GM23248 (cell line): ENCODE measurements at regions not wholly inside any gene's neighbourhood (a gene's known extent, or its start where the extent isn't known, plus 50 kb on each side); places are given as distances from the start of the nearest gene placed in this dataset.

Experiments used
- DNase-seq: peaks from one replicate; pipeline ENCODE4 v3.0.0-alpha.2; 2015
- H2AFZ ChIP-seq: fragments of 200-600 bp; sonication (generic); 2 replicates; pipeline ENCODE4 v1.6.1; 2016; ENCODE audit warnings: antibody characterized with exemption
- H3F3A ChIP-seq: fragments of 200-600 bp; sonication (generic); 2 replicates; pipeline ENCODE4 v1.6.1; 2016; ENCODE audit warnings: mild to moderate bottlenecking, antibody characterized with exemption, mixed run types; ENCODE audit not compliant: insufficient read depth
- H3K27ac ChIP-seq: fragments of 200-600 bp; sonication (generic); 2 replicates; pipeline ENCODE4 v1.5.1; 2016; ENCODE audit warnings: mild to moderate bottlenecking
- H3K27me3 ChIP-seq: fragments of 200-600 bp; sonication (generic); replicated peaks from 2 replicates; pipeline ENCODE4 v1.6.1; 2016; ENCODE audit warnings: mild to moderate bottlenecking; ENCODE audit not compliant: insufficient read depth
- H3K36me3 ChIP-seq: fragments of 200-600 bp; sonication (generic); 2 replicates; pipeline ENCODE4 v1.6.1; 2016; ENCODE audit warnings: low read depth, mild to moderate bottlenecking
- H3K4me1 ChIP-seq: fragments of 200-600 bp; sonication (generic); 2 replicates; pipeline ENCODE4 v1.6.1; 2016; ENCODE audit warnings: mild to moderate bottlenecking; ENCODE audit not compliant: insufficient read depth
- H3K4me2 ChIP-seq: fragments of 200-600 bp; sonication (generic); one replicate; pipeline ENCODE4 v1.6.1; 2016; ENCODE audit warnings: mild to moderate bottlenecking; ENCODE audit not compliant: unreplicated experiment
- H3K4me3 ChIP-seq: fragments of 200-600 bp; sonication (generic); 2 replicates; pipeline ENCODE4 v1.5.1; 2016; ENCODE audit warnings: mild to moderate bottlenecking
- H3K79me2 ChIP-seq: fragments of 200-600 bp; sonication (generic); 2 replicates; pipeline ENCODE4 v1.6.1; 2016; ENCODE audit warnings: mild to moderate bottlenecking; ENCODE audit not compliant: insufficient read depth
- H3K9ac ChIP-seq: fragments of 200-600 bp; sonication (generic); 2 replicates; pipeline ENCODE4 v1.6.1; 2016; ENCODE audit warnings: mild to moderate bottlenecking
- H3K9me2 ChIP-seq: fragments of 200-600 bp; sonication (generic); 2 replicates; pipeline ENCODE4 v1.6.1; 2016; ENCODE audit warnings: mixed run types, mild to moderate bottlenecking, moderate library complexity; ENCODE audit not compliant: insufficient read depth
- H3K9me3 ChIP-seq: fragments of 200-600 bp; sonication (generic); one replicate; pipeline ENCODE4 v1.6.1; 2017; ENCODE audit warnings: low read depth
- H4K20me1 ChIP-seq: fragments of 200-600 bp; sonication (generic); 2 replicates; pipeline ENCODE4 v1.6.0; 2016; ENCODE audit not compliant: insufficient read depth
- EZH2 ChIP-seq: fragments of 200-600 bp; sonication (generic); IDR thresholded peaks from 2 replicates; pipeline ENCODE4 v1.6.1; 2018; ENCODE audit warnings: antibody characterized with exemption, mild to moderate bottlenecking; ENCODE audit not compliant: insufficient read depth, poor library complexity, severe bottlenecking
- EZH2phosphoT487 ChIP-seq: fragments of 200-600 bp; sonication (generic); IDR thresholded peaks from 2 replicates; pipeline ENCODE4 v1.6.1; 2018; ENCODE audit warnings: antibody characterized with exemption, moderate library complexity, mild to moderate bottlenecking, low read depth; ENCODE audit not compliant: insufficient read depth
- WGBS, 2 experiments: methylation state at CpG; one replicate each; pipeline ENCODE4 v1.1.6; 2015 to 2017; ENCODE audit warnings: low lambda C conversion rate in 2 of 2, low coverage in 1 of 2; ENCODE audit errors: missing lambda C conversion rate in 2 of 2; 5-methylcytosine and 5-hydroxymethylcytosine counted together
- in situ Hi-C: fragments of 300-500 bp; cut with MboI; formaldehyde crosslinking; loops from 2 replicates; pipeline ENCODE4 v1.15.0; 2020

- no peaks in the 10 kb centered on the region for H4K20me1 ChIP-seq
- H3K79me2 ChIP-seq: no peaks in the 10 kb centered on the region
- no peak overlapping the region for H3K9ac ChIP-seq
- H3K9me3 ChIP-seq: no peaks in the 10 kb centered on the region
- H3K9me2 ChIP-seq: no peaks in the 10 kb centered on the region
- no peak overlapping the region for H3K4me2 ChIP-seq
- no peak overlapping the region for H3K4me3 ChIP-seq
- no peaks in the 10 kb centered on the region for H3K27me3 ChIP-seq
- H3K36me3 ChIP-seq: no peaks in the 10 kb centered on the region
- 88 to 100% methylated on average over 1 of the region's 1 CpG for WGBS, 2 experiments
- no peaks in the 10 kb centered on the region for H3F3A ChIP-seq
- DNase-seq: no peak
- no peak for TF ChIP-seq EZH2
- no peak for TF ChIP-seq EZH2phosphoT487
- no peak overlapping the region for H3K27ac ChIP-seq
- in situ Hi-C loops: no loop called here
- H3K4me1 ChIP-seq: no peaks in the 10 kb centered on the region
- no peak overlapping the region for H2AFZ ChIP-seq
Observed at GRCh38 chrX:10875995-10876394, 235.1 kb upstream of the HCCS start.

GRCh38 chrX:10882484-10882883 lies 228.6 kb upstream of the HCCS start:
- WGBS, 2 experiments: 90 to 100% methylated on average over 4 of the region's 4 CpGs
- in situ Hi-C loops: no loop called here

GRCh38 chrX:10884246-10884645 lies 226.9 kb upstream of the HCCS start:
- DNase-seq: peak; percentile 78
- Histone ChIP-seq H3K4me1 (peaks cover 13% of the 10 kb centered on the region), H3K27me3 (no peaks in the 10 kb centered on the region), H3K9ac (no peak overlapping the region), H3K9me3 (no peaks in the 10 kb centered on the region), H3K27ac (peak overlapping the region; percentile 37), H2AFZ (no peak overlapping the region), H3F3A (0 out of 2 replicates have a peak, but pooled peaks cover 12% of the 10 kb centered on the region), H3K36me3 (no peaks in the 10 kb centered on the region), H3K79me2 (no peaks in the 10 kb centered on the region), H3K4me3 (peak overlapping the region; percentile 29; the same call in 1 of the 2 replicates), H3K4me2 (peak overlapping the region; percentile 42), H3K9me2 (no peaks in the 10 kb centered on the region), H4K20me1 (no peaks in the 10 kb centered on the region)
- in situ Hi-C loops: no loop called here
- WGBS, 2 experiments: 0 to 3% methylated on average over 2 of the region's 2 CpGs
- no peak for TF ChIP-seq EZH2
- no peak for TF ChIP-seq EZH2phosphoT487

More at GRCh38 chrX:10882484-10882883, 228.6 kb upstream of the HCCS start:
- Histone ChIP-seq H4K20me1 (no peaks in the 10 kb centered on the region), H3F3A (0 out of 2 replicates have a peak, but pooled peaks cover 12% of the 10 kb centered on the region), H3K9ac (no peak overlapping the region), H3K27ac (no peak overlapping the region), H3K4me1 (peaks cover 13% of the 10 kb centered on the region), H3K79me2 (no peaks in the 10 kb centered on the region), H3K4me3 (no peak overlapping the region), H3K27me3 (no peaks in the 10 kb centered on the region), H3K9me3 (no peaks in the 10 kb centered on the region), H3K9me2 (no peaks in the 10 kb centered on the region), H2AFZ (no peak overlapping the region), H3K4me2 (no peak overlapping the region), H3K36me3 (no peaks in the 10 kb centered on the region)
- no peak for DNase-seq
- TF ChIP-seq EZH2 (no peak), EZH2phosphoT487 (no peak)

- peak; percentile 56 for DNase-seq
- Histone ChIP-seq H3F3A (peaks cover 21% of the 10 kb centered on the region), H3K9ac (peak overlapping the region; percentile 22), H3K36me3 (no peaks in the 10 kb centered on the region), H4K20me1 (no peaks in the 10 kb centered on the region), H3K9me3 (no peaks in the 10 kb centered on the region), H3K4me2 (peak overlapping the region; percentile 37), H3K27ac (peak overlapping the region; percentile 78), H3K9me2 (no peaks in the 10 kb centered on the region), H2AFZ (no peak overlapping the region), H3K4me3 (no peak overlapping the region), H3K79me2 (no peaks in the 10 kb centered on the region), H3K27me3 (no peaks in the 10 kb centered on the region), H3K4me1 (peaks cover 26% of the 10 kb centered on the region)
- TF ChIP-seq EZH2phosphoT487: no peak
- in situ Hi-C loops: no loop called here
- WGBS, 2 experiments: 55 to 69% methylated on average over 1 of the region's 1 CpG
Observed at GRCh38 chrX:10892621-10893225, 218.4 kb upstream of the HCCS start.
